HG02798 (cell line): ENCODE measurements at regions not wholly inside any gene's neighbourhood (a gene's known extent, or its start where the extent isn't known, plus 50 kb on each side); places are given as distances from the start of the nearest gene placed in this dataset.
A peak's percentile ranks its signal among the peaks of the same experiment; 100 is the strongest.
"Not testable (repeated sequence)": the region's sequence is repeated elsewhere in the genome, so short reads cannot be mapped to it uniquely, and the experiment has no call there.

ENCODE experiments used
- ATAC-seq: cut with Tn5 transposase; IDR thresholded peaks from one replicate; pipeline ENCODE4 v1.9.1; 2021; ENCODE audit warnings: mild to moderate bottlenecking; ENCODE audit not compliant: unreplicated experiment, poor library complexity

DNA sequence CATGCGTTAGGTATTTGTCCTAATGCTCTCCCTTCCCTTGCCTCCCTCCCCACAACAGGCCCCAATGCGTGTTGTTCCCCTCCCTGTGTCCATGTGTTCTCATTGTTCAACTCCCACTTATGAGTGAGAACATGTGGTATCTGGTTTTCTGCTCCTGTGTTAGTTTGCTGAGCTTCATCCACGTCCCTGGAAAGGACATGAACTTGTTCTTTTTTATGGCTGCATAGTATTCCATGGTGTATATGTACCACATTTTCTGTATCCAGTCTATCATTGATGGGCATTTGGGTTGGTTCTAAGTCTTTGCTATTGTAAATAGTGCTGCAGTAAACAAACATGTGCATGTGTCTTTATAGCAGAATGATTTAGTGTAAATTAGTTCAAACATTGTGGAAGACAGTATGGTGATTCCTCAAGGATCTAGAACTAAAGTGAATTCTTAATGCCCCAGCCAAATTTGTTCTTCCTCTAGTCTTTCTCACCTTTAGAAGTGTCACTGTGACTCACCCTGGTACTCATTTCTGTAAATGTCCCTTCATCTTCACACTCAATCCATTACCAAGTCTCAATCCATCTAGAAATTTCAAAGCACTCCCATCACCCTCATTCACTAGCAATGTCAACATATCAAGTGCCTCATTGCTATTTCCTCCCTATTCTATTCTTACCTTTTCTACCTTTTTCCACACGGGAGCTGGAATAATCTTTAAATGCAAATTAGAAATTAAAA, 123.9 kb downstream of the MREG start:
- not testable (repeated sequence) for ATAC-seq

- no peak for ATAC-seq
These were observed 124.7 kb downstream of the MREG start for GRCh38 chr2:215888680-215889079.

- no peak for ATAC-seq
These were observed 126.0 kb downstream of the MREG start for GRCh38 chr2:215887303-215887702.

- no peak for ATAC-seq
These were observed 127.3 kb downstream of the MREG start for GRCh38 chr2:215886022-215886421.

- ATAC-seq: no peak
These were observed 127.8 kb downstream of the MREG start for GRCh38 chr2:215885536-215885935.

DNA sequence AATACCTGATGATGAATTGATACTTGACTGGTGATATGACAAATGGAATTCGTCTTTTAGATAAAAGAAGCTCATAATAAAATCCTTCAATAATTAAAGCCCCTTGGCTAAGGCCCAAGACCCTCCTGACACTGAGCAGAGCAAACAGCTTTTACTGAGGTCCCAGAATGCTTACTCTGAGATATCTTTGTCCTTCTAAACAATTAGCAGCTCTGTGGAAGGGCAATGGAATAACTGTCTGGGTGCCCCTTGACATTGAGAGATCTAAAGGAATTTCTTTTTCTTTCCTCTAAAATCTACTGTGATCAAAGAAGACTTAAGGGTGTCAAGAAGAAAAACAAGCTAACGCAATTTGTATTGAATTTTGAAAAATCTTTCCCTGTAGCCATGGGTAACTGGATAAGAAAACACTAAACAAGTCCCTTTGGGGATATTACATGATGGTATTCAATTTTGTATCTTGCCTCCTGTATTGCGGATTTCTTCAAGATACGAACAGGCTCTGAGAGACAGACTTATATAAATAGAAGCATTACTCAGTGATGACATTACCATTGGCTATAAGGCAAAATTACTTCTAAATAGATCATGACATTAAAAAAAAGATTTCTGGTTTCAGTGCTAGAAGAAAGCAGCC, 128.8 kb downstream of the MREG start:
- no peak for ATAC-seq

- peak; percentile 68 for ATAC-seq
These were observed 129.6 kb downstream of the MREG start for GRCh38 chr2:215883799-215884198.

GRCh38 chr2:215882689-215883088, 130.7 kb downstream of the MREG start:
- ATAC-seq: no peak

GRCh38 chr2:215881582-215881981, 131.8 kb downstream of the MREG start:
- no peak for ATAC-seq

- ATAC-seq: peak; percentile 86
These were observed 132.4 kb downstream of the MREG start for GRCh38 chr2:215880970-215881369.

GRCh38 chr2:215879977-215880940, 133.1 kb downstream of the MREG start:
- no peak for ATAC-seq

- ATAC-seq: no peak
These were observed 134.0 kb downstream of the MREG start for GRCh38 chr2:215879331-215879730.

GRCh38 chr2:215878476-215879063, 134.8 kb downstream of the MREG start:
- ATAC-seq: no peak

GRCh38 chr2:215876937-215877238, 136.5 kb downstream of the MREG start:
- ATAC-seq: no peak

GRCh38 chr2:215876139-215876936, 137.0 kb downstream of the MREG start:
- ATAC-seq: no peak

DNA sequence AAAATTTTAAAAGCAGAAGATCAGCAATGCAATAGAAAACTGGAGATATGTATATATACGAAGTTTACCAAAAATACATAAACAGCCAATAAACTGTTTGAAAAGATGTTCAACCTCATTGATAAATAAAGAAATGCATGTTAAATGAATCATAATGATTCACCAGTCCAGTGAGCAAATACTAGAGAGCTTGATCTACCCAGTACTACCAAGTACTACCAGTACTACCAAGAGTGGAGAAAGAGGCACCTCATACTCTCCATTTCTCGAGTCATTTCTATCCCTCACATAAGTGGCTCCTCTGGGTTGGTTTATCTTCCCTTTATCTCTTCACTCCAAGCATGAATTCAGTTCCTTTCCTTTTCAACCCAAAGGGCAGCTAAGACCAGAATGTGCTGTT, 138.9 kb downstream of the MREG start:
- no peak for ATAC-seq

DNA sequence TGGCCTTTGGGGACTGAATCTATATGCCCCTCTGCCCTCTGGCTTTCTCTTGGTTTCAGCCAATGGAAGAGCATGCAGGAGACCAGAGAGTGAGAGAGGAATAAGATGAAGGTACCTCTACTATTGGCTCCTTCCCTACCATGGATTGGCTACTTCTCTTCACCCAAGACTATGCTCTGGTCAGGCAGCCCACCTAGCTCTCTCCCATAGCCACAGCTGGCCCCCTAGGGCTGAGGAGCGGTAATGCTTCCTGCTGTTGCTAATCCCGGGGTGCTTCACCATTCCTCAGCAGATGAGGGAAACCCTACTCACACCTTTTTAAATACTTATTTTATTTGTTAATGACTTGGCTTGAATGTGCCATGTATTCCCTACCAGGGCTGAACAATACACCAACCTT, 142.4 kb downstream of the MREG start:
- peak; percentile 66 for ATAC-seq

- ATAC-seq: no peak
These were observed 143.3 kb downstream of the MREG start for GRCh38 chr2:215870088-215870490.

DNA sequence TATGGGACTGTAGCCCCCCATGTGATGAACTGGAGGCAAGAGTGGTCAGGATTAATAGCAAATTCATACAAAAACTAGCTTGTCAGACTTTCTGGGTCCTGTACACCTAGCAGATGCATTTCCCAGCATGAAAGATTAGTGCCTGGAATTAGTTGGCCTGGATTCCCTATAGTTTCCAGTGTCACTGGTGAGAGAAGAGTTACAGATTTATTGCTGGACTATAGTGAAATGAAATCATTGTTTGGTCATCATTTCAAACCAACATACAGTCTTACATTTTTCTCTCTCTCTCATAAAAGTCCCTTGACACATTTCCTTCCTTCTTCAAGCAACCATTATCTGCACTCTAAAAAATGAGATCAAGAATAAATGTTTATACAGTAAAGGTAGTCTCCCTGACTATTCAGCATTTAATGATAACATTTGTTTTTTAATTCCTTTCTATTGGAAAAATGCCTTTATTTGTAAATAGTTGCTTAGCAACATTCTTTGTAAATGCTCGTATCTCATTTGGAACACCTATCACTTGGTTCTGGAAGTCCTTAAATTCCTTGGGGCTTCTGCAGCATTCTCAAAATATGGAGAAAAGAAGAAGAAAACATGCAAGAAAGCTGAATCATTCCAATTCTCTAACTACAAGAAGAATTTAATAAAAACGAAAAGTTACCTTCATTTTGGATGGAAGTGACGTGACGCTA, 144.4 kb downstream of the MREG start:
- ATAC-seq: no peak
